GM12891 (cell line): ENCODE measurements at regions not wholly inside any gene's neighbourhood (a gene's known extent, or its start where the extent isn't known, plus 50 kb on each side); places are given as distances from the start of the nearest gene placed in this dataset.

Experiments
- DNase-seq: peaks from one replicate; pipeline ENCODE4 v3.0.0; 2011; ENCODE audit warnings: low spot score; ENCODE audit not compliant: insufficient read length
- FAIRE-seq: peaks from 2 replicates; lab custom pipeline; 2011; peaks lifted over from hg19 to GRCh38; lab: Jason Lieb, UNC
- PAX5 ChIP-seq: IDR thresholded peaks from 2 replicates; pipeline ENCODE4 v1.6.1; 2011; ENCODE audit warnings: low read length, moderate library complexity, mild to moderate bottlenecking; ENCODE audit not compliant: insufficient read depth, severe bottlenecking
- POLR2A ChIP-seq: IDR thresholded peaks from 2 replicates; pipeline ENCODE4 v1.6.1; 2011; ENCODE audit warnings: low read depth, low read length, control low read depth
- POLR2AphosphoS5 ChIP-seq: IDR thresholded peaks from 2 replicates; pipeline ENCODE4 v1.6.1; 2011; ENCODE audit warnings: low read depth, low read length, control low read depth
- POU2F2 ChIP-seq: IDR thresholded peaks from 2 replicates; pipeline ENCODE4 v1.6.1; 2011; ENCODE audit warnings: low read depth, mild to moderate bottlenecking, control low read depth, low read length, moderate library complexity
- SPI1 ChIP-seq: IDR thresholded peaks from 2 replicates; pipeline ENCODE4 v1.6.1; 2011; ENCODE audit warnings: low read depth, low read length, control low read depth
- TAF1 ChIP-seq: IDR thresholded peaks from 2 replicates; pipeline ENCODE4 v1.6.1; 2011; ENCODE audit warnings: low read depth, low read length, control low read depth

GRCh38 chr3:41018855-41019254, 180.4 kb upstream of the CTNNB1 start:
- DNase-seq = no peak

GRCh38 chr3:41024031-41024836, 175.1 kb upstream of the CTNNB1 start:
- TF ChIP-seq PAX5 = no peak
- TF ChIP-seq POLR2AphosphoS5 = no peak
- no peak for TF ChIP-seq POLR2A
- TF ChIP-seq SPI1 = no peak
- TF ChIP-seq POU2F2 = no peak
- TF ChIP-seq TAF1 = no peak

More at GRCh38 chr3:41018855-41019254, 180.4 kb upstream of the CTNNB1 start:
- no peak for TF ChIP-seq POLR2A
- no peak for TF ChIP-seq SPI1
- no peak for TF ChIP-seq PAX5
- TF ChIP-seq POLR2AphosphoS5 = no peak
- TF ChIP-seq TAF1 = no peak
- no peak for TF ChIP-seq POU2F2
- no peak for FAIRE-seq

GRCh38 chr3:41026394-41027177, 172.7 kb upstream of the CTNNB1 start:
- FAIRE-seq (no peak), DNase-seq (no peak)
- TF ChIP-seq POLR2AphosphoS5 (no peak), PAX5 (no peak)

More at GRCh38 chr3:41024031-41024836, 175.1 kb upstream of the CTNNB1 start:
- DNase-seq (no peak), FAIRE-seq (no peak)

GRCh38 chr3:41029356-41029755, 169.9 kb upstream of the CTNNB1 start:
- FAIRE-seq (no peak), DNase-seq (no peak)
- TF ChIP-seq PAX5 = no peak
- TF ChIP-seq POLR2AphosphoS5 = no peak
- TF ChIP-seq SPI1 = no peak
- no peak for TF ChIP-seq POU2F2
- no peak for TF ChIP-seq TAF1
- TF ChIP-seq POLR2A = no peak

GRCh38 chr3:41030220-41030619, 169.1 kb upstream of the CTNNB1 start:
- TF ChIP-seq SPI1 = no peak
- no peak for TF ChIP-seq PAX5
- TF ChIP-seq POLR2AphosphoS5 = no peak
- TF ChIP-seq POLR2A = no peak
- TF ChIP-seq POU2F2 = no peak
- TF ChIP-seq TAF1 = no peak
- DNase-seq (no peak), FAIRE-seq (no peak)

- FAIRE-seq (no peak), DNase-seq (no peak)
- TF ChIP-seq POU2F2 (no peak), POLR2AphosphoS5 (no peak), POLR2A (no peak), SPI1 (no peak), PAX5 (no peak), TAF1 (no peak)
Observed at GRCh38 chr3:41031401-41031800, 167.9 kb upstream of the CTNNB1 start.

GRCh38 chr3:41033956-41034519, 165.3 kb upstream of the CTNNB1 start:
- FAIRE-seq = no peak
- DNase-seq = no peak

GRCh38 chr3:41035456-41036022, 163.8 kb upstream of the CTNNB1 start:
- DNase-seq = no peak
- TF ChIP-seq POU2F2 (no peak), POLR2A (no peak), TAF1 (no peak), POLR2AphosphoS5 (no peak), SPI1 (no peak), PAX5 (no peak)
- no peak for FAIRE-seq

More at GRCh38 chr3:41033956-41034519, 165.3 kb upstream of the CTNNB1 start:
- TF ChIP-seq TAF1 (no peak), POU2F2 (no peak), POLR2AphosphoS5 (no peak), SPI1 (no peak), POLR2A (no peak), PAX5 (no peak)
